ENCODE measurements at regions not wholly inside any gene's neighbourhood (a gene's known extent, or its start where the extent isn't known, plus 50 kb on each side); places are given as distances from the start of the nearest gene placed in this dataset.

DNA sequence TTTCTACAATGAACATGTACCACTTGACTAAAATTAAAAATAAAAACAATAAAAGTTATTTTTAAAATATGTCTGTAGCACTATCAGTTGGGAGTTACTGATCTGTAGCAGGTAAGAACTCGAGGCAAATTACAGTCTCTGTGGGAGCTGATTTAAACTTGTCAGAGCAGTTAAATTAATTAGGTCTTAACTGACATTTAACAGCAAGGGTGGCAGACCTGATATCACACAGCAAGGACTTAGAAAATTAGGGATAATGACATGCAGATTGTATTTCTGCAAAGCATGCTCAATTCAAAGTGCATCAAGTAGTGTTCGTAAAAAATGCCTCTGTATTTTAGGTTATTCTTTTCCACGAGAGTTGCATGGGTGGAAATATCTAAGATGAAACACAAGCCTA lies 208.9 kb downstream of the SPATA18 start:
- TF ChIP-seq POLR2A (IDR thresholded peaks at IDR 0.05) (no peak), POLR2AphosphoS5 (IDR thresholded peaks at IDR 0.05; ENCODE audit: insufficient read depth in 1 of 2, low read depth in 1 of 2) (no peak)
- TF ChIP-seq, protein P1, sequence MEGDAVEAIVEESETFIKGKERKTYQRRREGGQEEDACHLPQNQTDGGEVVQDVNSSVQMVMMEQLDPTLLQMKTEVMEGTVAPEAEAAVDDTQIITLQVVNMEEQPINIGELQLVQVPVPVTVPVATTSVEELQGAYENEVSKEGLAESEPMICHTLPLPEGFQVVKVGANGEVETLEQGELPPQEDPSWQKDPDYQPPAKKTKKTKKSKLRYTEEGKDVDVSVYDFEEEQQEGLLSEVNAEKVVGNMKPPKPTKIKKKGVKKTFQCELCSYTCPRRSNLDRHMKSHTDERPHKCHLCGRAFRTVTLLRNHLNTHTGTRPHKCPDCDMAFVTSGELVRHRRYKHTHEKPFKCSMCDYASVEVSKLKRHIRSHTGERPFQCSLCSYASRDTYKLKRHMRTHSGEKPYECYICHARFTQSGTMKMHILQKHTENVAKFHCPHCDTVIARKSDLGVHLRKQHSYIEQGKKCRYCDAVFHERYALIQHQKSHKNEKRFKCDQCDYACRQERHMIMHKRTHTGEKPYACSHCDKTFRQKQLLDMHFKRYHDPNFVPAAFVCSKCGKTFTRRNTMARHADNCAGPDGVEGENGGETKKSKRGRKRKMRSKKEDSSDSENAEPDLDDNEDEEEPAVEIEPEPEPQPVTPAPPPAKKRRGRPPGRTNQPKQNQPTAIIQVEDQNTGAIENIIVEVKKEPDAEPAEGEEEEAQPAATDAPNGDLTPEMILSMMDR (IDR thresholded peaks at IDR 0.05): no peak
